Ishikawa (cell line): ENCODE measurements at regions not wholly inside any gene's neighbourhood (a gene's known extent, or its start where the extent isn't known, plus 50 kb on each side); places are given as distances from the start of the nearest gene placed in this dataset.
A peak's percentile ranks its signal among the peaks of the same experiment; 100 is the strongest.

Experiments used
- CEBPB ChIP-seq: IDR thresholded peaks from 2 replicates; pipeline ENCODE4 v1.6.1; 2012
- CREB1 ChIP-seq: IDR thresholded peaks from 2 replicates; pipeline ENCODE4 v1.6.1; 2012; ENCODE audit warnings: low read depth
- EGR1 ChIP-seq: IDR thresholded peaks from 2 replicates; pipeline ENCODE4 v1.6.1; 2012
- EP300 ChIP-seq: IDR thresholded peaks from 2 replicates; pipeline ENCODE4 v1.6.1; 2012; ENCODE audit warnings: borderline replicate concordance
- FOXM1 ChIP-seq: IDR thresholded peaks from 2 replicates; pipeline ENCODE4 v1.6.1; 2012; ENCODE audit warnings: low read depth, borderline replicate concordance
- MAX ChIP-seq: IDR thresholded peaks from 2 replicates; pipeline ENCODE4 v1.6.1; 2012
- NFIC ChIP-seq: IDR thresholded peaks from 2 replicates; pipeline ENCODE4 v1.6.1; 2012
- RAD21 ChIP-seq: IDR thresholded peaks from 2 replicates; pipeline ENCODE4 v1.6.1; 2012; ENCODE audit warnings: low read depth
- REST ChIP-seq: IDR thresholded peaks from 2 replicates; pipeline ENCODE4 v1.6.1; 2012; ENCODE audit warnings: low read depth, mild to moderate bottlenecking
- TAF1 ChIP-seq: IDR thresholded peaks from 2 replicates; pipeline ENCODE4 v1.6.1; 2012; ENCODE audit warnings: low read depth, mild to moderate bottlenecking
- TCF12 ChIP-seq: IDR thresholded peaks from 2 replicates; pipeline ENCODE4 v1.6.1; 2012; ENCODE audit warnings: low read depth
- TEAD4 ChIP-seq: IDR thresholded peaks from 2 replicates; pipeline ENCODE4 v1.6.1; 2012
- YY1 ChIP-seq: IDR thresholded peaks from 2 replicates; pipeline ENCODE4 v1.6.1; 2012; ENCODE audit warnings: low read depth
- ZBTB7A ChIP-seq: IDR thresholded peaks from 2 replicates; pipeline ENCODE4 v1.6.1; 2012; ENCODE audit warnings: low read depth
- TF ChIP-seq, protein P1 (sequence below): IDR thresholded peaks from 2 replicates; pipeline ENCODE4 v1.6.1; 2012

DNA sequence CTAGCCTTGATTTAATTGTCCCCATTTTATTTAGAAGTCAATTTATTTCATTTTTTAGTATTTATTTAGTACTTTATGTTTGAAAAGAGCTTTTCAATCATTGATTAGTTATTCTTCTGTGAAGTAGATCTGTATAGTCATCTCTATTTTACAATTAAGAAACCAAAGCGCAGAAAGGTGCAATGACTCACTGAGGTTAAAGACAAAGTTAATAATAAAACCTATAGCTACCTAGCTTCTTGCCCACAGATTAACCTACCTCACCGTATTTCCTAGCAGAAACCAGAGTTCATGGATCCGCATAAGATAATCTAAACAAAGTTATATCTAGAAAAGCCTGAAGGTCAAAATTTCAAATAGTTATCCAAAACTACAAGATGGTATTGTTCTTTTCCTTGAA, 176.4 kb downstream of the GRIN2B start:
- TF ChIP-seq, protein P1, sequence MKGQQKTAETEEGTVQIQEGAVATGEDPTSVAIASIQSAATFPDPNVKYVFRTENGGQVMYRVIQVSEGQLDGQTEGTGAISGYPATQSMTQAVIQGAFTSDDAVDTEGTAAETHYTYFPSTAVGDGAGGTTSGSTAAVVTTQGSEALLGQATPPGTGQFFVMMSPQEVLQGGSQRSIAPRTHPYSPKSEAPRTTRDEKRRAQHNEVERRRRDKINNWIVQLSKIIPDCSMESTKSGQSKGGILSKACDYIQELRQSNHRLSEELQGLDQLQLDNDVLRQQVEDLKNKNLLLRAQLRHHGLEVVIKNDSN: no peak
- TF ChIP-seq YY1: no peak
- TF ChIP-seq NFIC: no peak
- no peak for TF ChIP-seq TCF12
- no peak for TF ChIP-seq EGR1
- TF ChIP-seq REST: no peak
- TF ChIP-seq EP300: no peak
- no peak for TF ChIP-seq TAF1
- no peak for TF ChIP-seq RAD21
- TF ChIP-seq MAX: no peak
- no peak for TF ChIP-seq CEBPB
- no peak for TF ChIP-seq CREB1
- no peak for TF ChIP-seq FOXM1
- no peak for TF ChIP-seq ZBTB7A

DNA sequence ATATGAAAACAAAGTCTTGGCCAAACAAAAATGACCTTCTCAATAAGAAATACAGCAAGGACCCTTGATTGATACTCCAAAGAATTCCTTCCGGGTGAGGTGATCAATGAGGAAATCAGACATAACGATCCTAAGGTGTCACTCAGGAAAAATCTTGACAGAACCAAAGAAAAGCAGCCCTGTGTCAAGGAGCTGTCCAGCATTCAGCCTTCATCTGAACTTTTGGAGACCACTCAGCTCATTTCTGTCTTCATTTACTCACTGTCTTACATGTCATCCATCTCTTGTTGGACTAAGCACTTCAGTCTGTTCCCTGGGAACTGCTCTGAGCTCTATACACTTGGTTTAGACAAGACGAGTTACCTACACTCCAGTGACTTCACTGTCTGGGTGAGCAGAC, 179.9 kb downstream of the GRIN2B start:
- TF ChIP-seq REST (peak; percentile 80), TAF1 (no peak)

- no peak for TF ChIP-seq EP300
- TF ChIP-seq TCF12: no peak
- TF ChIP-seq EGR1: no peak
- no peak for TF ChIP-seq CREB1
- no peak for TF ChIP-seq FOXM1
- no peak for TF ChIP-seq CEBPB
- TF ChIP-seq, protein P1: no peak
- no peak for TF ChIP-seq YY1
- TF ChIP-seq NFIC: no peak
- TF ChIP-seq TEAD4: no peak
- TF ChIP-seq MAX: no peak
- TF ChIP-seq REST: no peak
- no peak for TF ChIP-seq RAD21
- TF ChIP-seq TAF1: no peak
Measured at GRCh38 chr12:13799574-13799973, 181.8 kb downstream of the GRIN2B start.

DNA sequence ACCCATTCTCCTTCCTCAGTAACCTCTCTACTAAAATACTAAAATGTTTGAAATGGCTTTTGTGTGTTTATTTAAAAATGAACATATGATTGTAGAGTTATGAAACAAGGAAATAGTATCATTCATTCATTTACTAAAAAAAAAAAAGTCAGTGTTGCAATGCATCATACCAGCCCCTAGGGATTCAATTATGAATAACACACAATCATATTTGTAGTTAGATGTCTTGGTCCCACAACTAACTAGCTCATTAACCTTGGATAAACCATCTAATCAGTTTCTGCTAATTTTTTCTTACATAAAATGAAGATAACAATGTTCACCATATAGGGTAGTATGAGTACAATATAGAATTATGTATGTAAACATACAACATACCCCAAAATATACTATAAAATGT, 183.2 kb downstream of the GRIN2B start:
- no peak for TF ChIP-seq TAF1
- no peak for TF ChIP-seq YY1
- no peak for TF ChIP-seq REST
- TF ChIP-seq, protein P1: no peak
- TF ChIP-seq FOXM1: no peak
- no peak for TF ChIP-seq RAD21
- TF ChIP-seq CREB1: no peak
- TF ChIP-seq TEAD4: no peak
- no peak for TF ChIP-seq ZBTB7A
- no peak for TF ChIP-seq EP300
